H9 (cell line): ENCODE measurements at regions not wholly inside any gene's neighbourhood (a gene's known extent, or its start where the extent isn't known, plus 50 kb on each side); places are given as distances from the start of the nearest gene placed in this dataset.

Source experiments
- DNase-seq: peaks from one replicate; pipeline ENCODE4 v3.0.0-alpha.2; 2017
- H2AFZ ChIP-seq: one replicate; pipeline ENCODE4 v1.6.1; 2013; ENCODE audit warnings: mild to moderate bottlenecking, low read length, control low read depth, moderate library complexity
- H2AK5ac ChIP-seq: 2 replicates; pipeline ENCODE4 v1.6.1; 2013; ENCODE audit warnings: low read length, control low read depth, mixed read lengths; ENCODE audit not compliant: insufficient read length
- H2BK120ac ChIP-seq: one replicate; pipeline ENCODE4 v1.6.1; 2013; ENCODE audit warnings: low read depth, mild to moderate bottlenecking, low read length, control low read depth, inconsistent platforms; ENCODE audit not compliant: poor library complexity, severe bottlenecking
- H2BK12ac ChIP-seq: 2 replicates; pipeline ENCODE4 v1.6.1; 2013; ENCODE audit warnings: low read length, control low read depth, mixed read lengths, low read depth; ENCODE audit not compliant: insufficient read length
- H2BK15ac ChIP-seq: 2 replicates; pipeline ENCODE4 v1.6.1; 2013; ENCODE audit warnings: low read depth, low read length, control low read depth
- H2BK20ac ChIP-seq: one replicate; pipeline ENCODE4 v1.6.1; 2013; ENCODE audit warnings: low read depth, mild to moderate bottlenecking, low read length, control low read depth, inconsistent platforms; ENCODE audit not compliant: poor library complexity, severe bottlenecking
- H2BK5ac ChIP-seq: 2 replicates; pipeline ENCODE4 v1.6.1; 2013; ENCODE audit warnings: low read length, control low read depth, mixed read lengths; ENCODE audit not compliant: insufficient read length
- H3K14ac ChIP-seq: 2 replicates; pipeline ENCODE4 v1.6.1; 2013; ENCODE audit warnings: low read length, control low read depth; ENCODE audit not compliant: insufficient read depth
- H3K18ac ChIP-seq: 2 replicates; pipeline ENCODE4 v1.6.1; 2013; ENCODE audit warnings: low read depth, mild to moderate bottlenecking, mixed read lengths, low read length, control low read depth; ENCODE audit not compliant: insufficient read length
- H3K23ac ChIP-seq: 2 replicates; pipeline ENCODE4 v1.6.1; 2013; ENCODE audit warnings: low read length, control low read depth, mixed read lengths, low read depth; ENCODE audit not compliant: insufficient read length
- H3K23me2 ChIP-seq: 2 replicates; pipeline ENCODE4 v1.6.1; 2013; ENCODE audit warnings: low read depth, mild to moderate bottlenecking, mixed read lengths, low read length, control low read depth; ENCODE audit not compliant: insufficient read length, poor library complexity, severe bottlenecking
- H3K27ac ChIP-seq: 2 replicates; pipeline ENCODE4 v1.5.1; 2013; ENCODE audit warnings: low read length, control low read depth, mixed read lengths, low read depth; ENCODE audit not compliant: insufficient read length
- H3K27me3 ChIP-seq: 2 replicates; pipeline ENCODE4 v1.6.1; 2013; ENCODE audit warnings: low read length, control low read depth, inconsistent platforms; ENCODE audit not compliant: insufficient read depth
- H3K4ac ChIP-seq: 2 replicates; pipeline ENCODE4 v1.6.1; 2013; ENCODE audit warnings: low read depth, mild to moderate bottlenecking, control low read depth, inconsistent platforms, low read length, moderate library complexity
- H3K4me1 ChIP-seq: 2 replicates; pipeline ENCODE4 v1.6.1; 2013; ENCODE audit warnings: low read length, control low read depth, inconsistent platforms; ENCODE audit not compliant: insufficient read depth
- H3K4me2 ChIP-seq: 2 replicates; pipeline ENCODE4 v1.6.1; 2013; ENCODE audit warnings: low read length, control low read depth, mixed read lengths; ENCODE audit not compliant: insufficient read length, insufficient read depth
- H3K56ac ChIP-seq: 2 replicates; pipeline ENCODE4 v1.6.1; 2013; ENCODE audit warnings: low read depth, mild to moderate bottlenecking, mixed read lengths, low read length, control low read depth; ENCODE audit not compliant: insufficient read length
- H3K79me1 ChIP-seq: 2 replicates; pipeline ENCODE4 v1.6.1; 2013; ENCODE audit warnings: low read depth, mild to moderate bottlenecking, moderate library complexity, low read length, control low read depth, inconsistent platforms; ENCODE audit not compliant: insufficient read depth, poor library complexity, severe bottlenecking
- H3K79me2 ChIP-seq: 2 replicates; pipeline ENCODE4 v1.6.1; 2013; ENCODE audit warnings: low read length, control low read depth, inconsistent platforms; ENCODE audit not compliant: insufficient read depth
- H3K9ac ChIP-seq: 2 replicates; pipeline ENCODE4 v1.6.1; 2013; ENCODE audit warnings: low read length, control low read depth, mixed read lengths; ENCODE audit not compliant: insufficient read length; ENCODE audit errors: extremely low read depth
- H3K9me3 ChIP-seq: one replicate; pipeline ENCODE4 v1.6.1; 2013; ENCODE audit warnings: low read depth, low read length, inconsistent platforms; ENCODE audit not compliant: control insufficient read depth
- H3T11ph ChIP-seq: one replicate; pipeline ENCODE4 v1.6.1; 2013; ENCODE audit warnings: mild to moderate bottlenecking, low read length, control low read depth, inconsistent platforms
- H4K20me1 ChIP-seq: one replicate; pipeline ENCODE4 v1.6.1; 2013; ENCODE audit not compliant: control insufficient read depth, insufficient read length, insufficient read depth
- H4K5ac ChIP-seq: 2 replicates; pipeline ENCODE4 v1.6.1; 2013; ENCODE audit warnings: low read depth, mild to moderate bottlenecking, mixed read lengths, low read length, control low read depth; ENCODE audit not compliant: insufficient read length
- H4K8ac ChIP-seq: replicated peaks from 2 replicates; pipeline ENCODE4 v1.6.1; 2013; ENCODE audit warnings: low read length, control low read depth, mixed read lengths, low read depth; ENCODE audit not compliant: insufficient read length
- H4K91ac ChIP-seq: 2 replicates; pipeline ENCODE4 v1.6.1; 2013; ENCODE audit warnings: low read depth, mild to moderate bottlenecking, moderate library complexity, mixed read lengths, low read length, control low read depth; ENCODE audit not compliant: insufficient read length
- H3K27ac Mint-ChIP-seq, 3 experiments: 2 replicates in 2 of 3; 3 replicates in 1 of 3; pipeline ENCODE4 v1.8.0; 2020 to 2021; ENCODE audit warnings: mixed read lengths in 3 of 3, mild to moderate bottlenecking in 1 of 3, moderate library complexity in 1 of 3
- H3K27me3 Mint-ChIP-seq: 2 replicates; pipeline ENCODE4 v1.8.0; 2021; ENCODE audit warnings: low read depth, mild to moderate bottlenecking, moderate library complexity, mixed read lengths
- H3K36me3 Mint-ChIP-seq, 3 experiments: 2 replicates in 2 of 3; 3 replicates in 1 of 3; pipeline ENCODE4 v1.8.0; 2020 to 2021; ENCODE audit warnings: low read depth in 3 of 3, mixed read lengths in 3 of 3; ENCODE audit not compliant: insufficient read depth in 1 of 3
- H3K4me1 Mint-ChIP-seq, 2 experiments: 2 replicates each; pipeline ENCODE4 v1.8.0; 2020; ENCODE audit warnings: mixed read lengths in 2 of 2
- H3K4me3 Mint-ChIP-seq, 2 experiments: 2 replicates in 1 of 2; 3 replicates in 1 of 2; pipeline ENCODE4 v1.8.0; 2020 to 2021; ENCODE audit warnings: mild to moderate bottlenecking in 2 of 2, mixed read lengths in 2 of 2, moderate library complexity in 1 of 2
- H3K9me3 Mint-ChIP-seq, 2 experiments: 2 replicates in 1 of 2; 3 replicates in 1 of 2; pipeline ENCODE4 v1.8.0; 2020; ENCODE audit warnings: mild to moderate bottlenecking in 2 of 2, mixed read lengths in 2 of 2, moderate library complexity in 1 of 2
- CTCF ChIP-seq: fragments of 200-600 bp; sonication (generic); conservative IDR thresholded peaks from 3 replicates; pipeline ENCODE4 v1.8.0; 2021; ENCODE audit warnings: antibody characterized with exemption, mild to moderate bottlenecking
- WGBS: extraction: QIAGEN DNeasy Blood & Tissue Kit; methylation state at CpG from one replicate; pipeline ENCODE4 v1.1.7; 2013; ENCODE audit warnings: missing lambda C conversion rate, low lambda C conversion rate, mixed read lengths; ENCODE audit not compliant: insufficient read length; ENCODE audit errors: extremely low coverage; 5-methylcytosine and 5-hydroxymethylcytosine counted together

- no peak overlapping the region for H2BK15ac ChIP-seq
- no peak overlapping the region for H3T11ph ChIP-seq
- no peaks in the 10 kb centered on the region for H3K79me2 ChIP-seq
- H3K18ac ChIP-seq = no peak overlapping the region
- no peak overlapping the region for H4K91ac ChIP-seq
- H3K9ac ChIP-seq = no peak overlapping the region
- no peaks in the 10 kb centered on the region for H3K27me3 Mint-ChIP-seq
- H3K14ac ChIP-seq = no peak overlapping the region
- no peaks in the 10 kb centered on the region for H3K36me3 Mint-ChIP-seq
- H3K9me3 Mint-ChIP-seq = peaks cover 0 to 3% of the 10 kb centered on the region in 2 experiments; a peak in 1 of 5 replicates
- H4K20me1 ChIP-seq = no peaks in the 10 kb centered on the region
- no peak overlapping the region for H3K56ac ChIP-seq
- H3K4me2 ChIP-seq = no peak overlapping the region
- no peak for DNase-seq
- no peak overlapping the region for H3K4ac ChIP-seq
- H3K27ac Mint-ChIP-seq = no peak overlapping the region
- peaks cover 0 to 5% of the 10 kb centered on the region in 2 experiments; a peak in 2 of 4 replicates for H3K4me1 Mint-ChIP-seq
- H3K23me2 ChIP-seq = no peaks in the 10 kb centered on the region
- TF ChIP-seq CTCF = no peak
- H3K4me1 ChIP-seq = no peaks in the 10 kb centered on the region
- H3K4me3 Mint-ChIP-seq = no peak overlapping the region
- H2BK20ac ChIP-seq = no peak overlapping the region
- no peak overlapping the region for H2BK12ac ChIP-seq
- H4K5ac ChIP-seq = no peak overlapping the region
- H2AFZ ChIP-seq = no peak overlapping the region
- H3K23ac ChIP-seq = no peak overlapping the region
- no peak overlapping the region for H2AK5ac ChIP-seq
- WGBS = no CpG with 5 or more reads among the region's 6 CpGs
- no peak overlapping the region for H3K27ac ChIP-seq
- no peaks in the 10 kb centered on the region for H3K9me3 ChIP-seq
- H4K8ac ChIP-seq = no peak overlapping the region
- no peaks in the 10 kb centered on the region for H3K79me1 ChIP-seq
- H3K27me3 ChIP-seq = no peaks in the 10 kb centered on the region
- no peak overlapping the region for H2BK5ac ChIP-seq
- H2BK120ac ChIP-seq = no peak overlapping the region
Measured at GRCh38 chr7:46024263-46024916, 103.3 kb upstream of the IGFBP3 start.
